ENCODE measurements at regions not wholly inside any gene's neighbourhood (a gene's known extent, or its start where the extent isn't known, plus 50 kb on each side); places are given as distances from the start of the nearest gene placed in this dataset.

GRCh38 chrX:77162777-77163176 lies 284.4 kb upstream of the FGF16 start:
- no peaks in the 10 kb centered on the region for H3K79me2 ChIP-seq (ENCODE audit: insufficient read depth, low read length)
- TF ChIP-seq CTCF (IDR thresholded peaks at IDR 0.05; ENCODE audit: extremely low read depth, low read depth, low read length): no peak

GRCh38 chrX:77167993-77168392 lies 279.2 kb upstream of the FGF16 start:
- Histone ChIP-seq H3K36me3 (ENCODE audit: insufficient read depth, low read length) (no peaks in the 10 kb centered on the region), H3K4me2 (ENCODE audit: insufficient read depth, low read length) (no peak overlapping the region), H3K79me2 (ENCODE audit: insufficient read depth, low read length) (no peaks in the 10 kb centered on the region), H3K4me1 (ENCODE audit: insufficient read depth, low read length) (no peaks in the 10 kb centered on the region), H3K4me3 (ENCODE audit: insufficient read depth, low read length) (no peak overlapping the region), H3K27ac (ENCODE audit: low read depth, low read length) (no peak overlapping the region), H3K27me3 (ENCODE audit: insufficient read depth, low read length) (no peaks in the 10 kb centered on the region), H2AFZ (ENCODE audit: low read length) (no peak overlapping the region), H3K9me3 (ENCODE audit: low read depth, low read length) (no peaks in the 10 kb centered on the region), H4K20me1 (ENCODE audit: insufficient read depth, low read length) (no peaks in the 10 kb centered on the region)
- no peak for TF ChIP-seq CTCF (IDR thresholded peaks at IDR 0.05; ENCODE audit: extremely low read depth, low read depth, low read length)
- DNase-seq (ENCODE audit: insufficient read length, low spot score, missing footprints): no peak

More at GRCh38 chrX:77162777-77163176, 284.4 kb upstream of the FGF16 start:
- H3K4me3 ChIP-seq (ENCODE audit: insufficient read depth, low read length): no peak overlapping the region
- H4K20me1 ChIP-seq (ENCODE audit: insufficient read depth, low read length): no peaks in the 10 kb centered on the region
- no peaks in the 10 kb centered on the region for H3K27me3 ChIP-seq (ENCODE audit: insufficient read depth, low read length)
- no peak overlapping the region for H3K4me2 ChIP-seq (ENCODE audit: insufficient read depth, low read length)
- no peaks in the 10 kb centered on the region for H3K4me1 ChIP-seq (ENCODE audit: insufficient read depth, low read length)
- no peak overlapping the region for H2AFZ ChIP-seq (ENCODE audit: low read length)
- DNase-seq (ENCODE audit: insufficient read length, low spot score, missing footprints): no peak
- H3K9me3 ChIP-seq (ENCODE audit: low read depth, low read length): no peaks in the 10 kb centered on the region
- H3K27ac ChIP-seq (ENCODE audit: low read depth, low read length): no peak overlapping the region
- no peaks in the 10 kb centered on the region for H3K36me3 ChIP-seq (ENCODE audit: insufficient read depth, low read length)

GRCh38 chrX:77174680-77175519 lies 272.3 kb upstream of the FGF16 start:
- Histone ChIP-seq H3K4me1 (ENCODE audit: insufficient read depth, low read length) (no peaks in the 10 kb centered on the region), H3K4me3 (ENCODE audit: insufficient read depth, low read length) (no peak overlapping the region), H4K20me1 (ENCODE audit: insufficient read depth, low read length) (no peaks in the 10 kb centered on the region), H3K79me2 (ENCODE audit: insufficient read depth, low read length) (no peaks in the 10 kb centered on the region), H3K9me3 (ENCODE audit: low read depth, low read length) (no peaks in the 10 kb centered on the region), H3K27me3 (ENCODE audit: insufficient read depth, low read length) (no peaks in the 10 kb centered on the region), H2AFZ (ENCODE audit: low read length) (no peak overlapping the region), H3K36me3 (ENCODE audit: insufficient read depth, low read length) (no peaks in the 10 kb centered on the region), H3K27ac (ENCODE audit: low read depth, low read length) (no peak overlapping the region), H3K4me2 (ENCODE audit: insufficient read depth, low read length) (no peak overlapping the region)
- TF ChIP-seq CTCF (IDR thresholded peaks at IDR 0.05; ENCODE audit: extremely low read depth, low read depth, low read length): no peak
- DNase-seq (ENCODE audit: insufficient read length, low spot score, missing footprints): no peak

GRCh38 chrX:77200663-77201062 lies 246.5 kb upstream of the FGF16 start:
- no peaks in the 10 kb centered on the region for H3K36me3 ChIP-seq (ENCODE audit: insufficient read depth, low read length)
- no peak for TF ChIP-seq CTCF (IDR thresholded peaks at IDR 0.05; ENCODE audit: extremely low read depth, low read depth, low read length)
- H3K4me1 ChIP-seq (ENCODE audit: insufficient read depth, low read length): no peaks in the 10 kb centered on the region
- H3K27me3 ChIP-seq (ENCODE audit: insufficient read depth, low read length): no peaks in the 10 kb centered on the region
- no peaks in the 10 kb centered on the region for H3K9me3 ChIP-seq (ENCODE audit: low read depth, low read length)
- H3K79me2 ChIP-seq (ENCODE audit: insufficient read depth, low read length): no peaks in the 10 kb centered on the region
- no peak overlapping the region for H3K4me2 ChIP-seq (ENCODE audit: insufficient read depth, low read length)
- no peak overlapping the region for H3K27ac ChIP-seq (ENCODE audit: low read depth, low read length)
- H3K4me3 ChIP-seq (ENCODE audit: insufficient read depth, low read length): no peak overlapping the region
- no peaks in the 10 kb centered on the region for H4K20me1 ChIP-seq (ENCODE audit: insufficient read depth, low read length)
- DNase-seq (ENCODE audit: insufficient read length, low spot score, missing footprints): no peak
- no peak overlapping the region for H2AFZ ChIP-seq (ENCODE audit: low read length)

Measured in osteoblast (primary cell).